Keratinocyte (primary cell): ENCODE measurements at regions not wholly inside any gene's neighbourhood (a gene's known extent, or its start where the extent isn't known, plus 50 kb on each side); places are given as distances from the start of the nearest gene placed in this dataset.
"Not testable (repeated sequence)": the region's sequence is repeated elsewhere in the genome, so short reads cannot be mapped to it uniquely, and the experiment has no call there.

ENCODE experiments used
- DNase-seq: peaks from one replicate; pipeline ENCODE4 v3.0.0-alpha.2; 2011; ENCODE audit warnings: low read depth, missing footprints, low spot score
- FAIRE-seq: peaks from 2 replicates; lab custom pipeline; 2011; peaks lifted over from hg19 to GRCh38; lab: Jason Lieb, UNC
- H2AFZ ChIP-seq: 2 replicates; pipeline ENCODE4 v1.6.0; 2012; ENCODE audit warnings: low read length, control low read depth, inconsistent platforms; ENCODE audit not compliant: control insufficient read depth
- H3K27ac ChIP-seq: 2 replicates; pipeline ENCODE4 v1.5.1; 2011; ENCODE audit warnings: low read length; ENCODE audit not compliant: control insufficient read depth, insufficient read depth
- H3K27me3 ChIP-seq: 3 replicates; pipeline ENCODE4 v1.6.0; 2011; ENCODE audit warnings: low read length; ENCODE audit not compliant: control insufficient read depth, insufficient read depth; ENCODE audit errors: extremely low read depth
- H3K36me3 ChIP-seq, 2 experiments: 2 replicates in 1 of 2; 3 replicates in 1 of 2; pipeline ENCODE4 v1.5.1; 2011; ENCODE audit warnings: low read length in 2 of 2, mild to moderate bottlenecking in 1 of 2; ENCODE audit not compliant: control insufficient read depth in 2 of 2, insufficient read depth in 2 of 2; ENCODE audit errors: extremely low read depth in 1 of 2
- H3K4me1 ChIP-seq: 3 replicates; pipeline ENCODE4 v1.5.1; 2011; ENCODE audit warnings: low read length; ENCODE audit not compliant: control insufficient read depth, insufficient read depth; ENCODE audit errors: extremely low read depth
- H3K4me2 ChIP-seq: 3 replicates; pipeline ENCODE4 v1.6.0; 2011; ENCODE audit warnings: low read depth, low read length; ENCODE audit not compliant: control insufficient read depth, insufficient read depth; ENCODE audit errors: extremely low read depth
- H3K4me3 ChIP-seq, 3 experiments: fragments of 200-600 bp in 1 of 3; sonication (generic) in 1 of 3; 2 replicates in 2 of 3; 3 replicates in 1 of 3; pipeline ENCODE4 v1.5.1; 2011 to 2016; ENCODE audit warnings: low read length in 3 of 3, mild to moderate bottlenecking in 3 of 3, control low read depth in 2 of 3, inconsistent platforms in 1 of 3, low read depth in 1 of 3, mixed read lengths in 1 of 3, mixed run types in 1 of 3, moderate library complexity in 1 of 3; ENCODE audit not compliant: control insufficient read depth in 2 of 3, insufficient read depth in 2 of 3; ENCODE audit errors: extremely low read depth in 1 of 3
- H3K79me2 ChIP-seq: 2 replicates; pipeline ENCODE4 v1.6.0; 2012; ENCODE audit warnings: low read length; ENCODE audit not compliant: control insufficient read depth, insufficient read depth
- H3K9ac ChIP-seq: 3 replicates; pipeline ENCODE4 v1.6.0; 2011; ENCODE audit warnings: low read length; ENCODE audit not compliant: control insufficient read depth, insufficient read depth; ENCODE audit errors: extremely low read depth
- H3K9me1 ChIP-seq: 3 replicates; pipeline ENCODE4 v1.6.0; 2011; ENCODE audit warnings: low read length; ENCODE audit not compliant: control insufficient read depth, insufficient read depth; ENCODE audit errors: extremely low read depth
- H3K9me3 ChIP-seq: 2 replicates; pipeline ENCODE4 v1.5.1; 2012; ENCODE audit warnings: low read depth, low read length; ENCODE audit not compliant: control insufficient read depth
- H4K20me1 ChIP-seq: 3 replicates; pipeline ENCODE4 v1.6.0; 2011; ENCODE audit warnings: low read length; ENCODE audit not compliant: control insufficient read depth, insufficient read depth; ENCODE audit errors: extremely low read depth
- EZH2 ChIP-seq: IDR thresholded peaks from one replicate; pipeline ENCODE4 v1.6.1; 2012; ENCODE audit warnings: inconsistent platforms, mild to moderate bottlenecking, low read length, moderate library complexity
- dilution Hi-C: fragments of 300-500 bp; cut with MboI; formaldehyde crosslinking; loops from one replicate; pipeline ENCODE4 v1.7.0; 2020; ENCODE audit warnings: low sequenced_read_pairs; ENCODE audit not compliant: extremely low pct_ligation_motif_present
- TF ChIP-seq, protein P1 (sequence below), 3 experiments: IDR thresholded peaks in 1 of 3; conservative IDR thresholded peaks in 1 of 3; optimal IDR thresholded peaks in 1 of 3; 2 replicates in 2 of 3; 3 replicates in 1 of 3; pipeline versions ENCODE3 to v1.5.1; 2011; ENCODE audit warnings: low read length in 3 of 3, mild to moderate bottlenecking in 3 of 3, moderate library complexity in 2 of 3, control low read depth in 1 of 3, inconsistent platforms in 1 of 3; ENCODE audit not compliant: insufficient read depth in 2 of 3; ENCODE audit errors: extremely low read depth in 1 of 3

DNA sequence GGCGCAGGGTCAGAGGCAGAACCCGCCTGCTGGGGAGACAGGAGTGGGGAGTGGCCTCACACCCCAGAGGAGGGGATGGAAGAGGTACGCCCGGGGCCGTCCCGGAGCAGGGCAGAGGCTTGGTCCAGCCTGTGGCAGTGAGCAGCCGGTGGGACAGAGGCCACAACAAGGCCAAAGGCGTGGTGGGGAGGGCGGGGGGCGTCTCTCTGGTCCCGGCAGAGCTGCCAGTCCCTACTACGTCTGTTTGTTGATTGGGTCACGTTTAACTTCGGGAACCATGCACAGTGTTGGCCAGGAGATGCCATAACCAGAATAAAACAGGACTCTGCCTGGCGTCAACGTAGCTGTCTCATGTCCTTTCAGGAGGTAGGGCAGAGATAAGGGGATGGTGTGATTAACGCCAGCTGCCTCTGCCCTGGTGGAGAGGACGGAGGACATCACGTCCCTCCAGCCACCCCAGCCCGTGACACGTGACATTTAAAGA lies 192.8 kb downstream of the BANP start:
- no peaks in the 10 kb centered on the region for H4K20me1 ChIP-seq
- no peak overlapping the region for H3K4me3 ChIP-seq
- H3K79me2 ChIP-seq, result no peaks in the 10 kb centered on the region
- H3K36me3 ChIP-seq, result no peaks in the 10 kb centered on the region
- no peak for TF ChIP-seq EZH2
- TF ChIP-seq, protein P1, sequence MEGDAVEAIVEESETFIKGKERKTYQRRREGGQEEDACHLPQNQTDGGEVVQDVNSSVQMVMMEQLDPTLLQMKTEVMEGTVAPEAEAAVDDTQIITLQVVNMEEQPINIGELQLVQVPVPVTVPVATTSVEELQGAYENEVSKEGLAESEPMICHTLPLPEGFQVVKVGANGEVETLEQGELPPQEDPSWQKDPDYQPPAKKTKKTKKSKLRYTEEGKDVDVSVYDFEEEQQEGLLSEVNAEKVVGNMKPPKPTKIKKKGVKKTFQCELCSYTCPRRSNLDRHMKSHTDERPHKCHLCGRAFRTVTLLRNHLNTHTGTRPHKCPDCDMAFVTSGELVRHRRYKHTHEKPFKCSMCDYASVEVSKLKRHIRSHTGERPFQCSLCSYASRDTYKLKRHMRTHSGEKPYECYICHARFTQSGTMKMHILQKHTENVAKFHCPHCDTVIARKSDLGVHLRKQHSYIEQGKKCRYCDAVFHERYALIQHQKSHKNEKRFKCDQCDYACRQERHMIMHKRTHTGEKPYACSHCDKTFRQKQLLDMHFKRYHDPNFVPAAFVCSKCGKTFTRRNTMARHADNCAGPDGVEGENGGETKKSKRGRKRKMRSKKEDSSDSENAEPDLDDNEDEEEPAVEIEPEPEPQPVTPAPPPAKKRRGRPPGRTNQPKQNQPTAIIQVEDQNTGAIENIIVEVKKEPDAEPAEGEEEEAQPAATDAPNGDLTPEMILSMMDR (optimal IDR thresholded peaks at IDR 0.05 in 1 of 3, IDR thresholded peaks at IDR 0.05 in 1 of 3, conservative IDR thresholded peaks at IDR 0.05 in 1 of 3; ENCODE audit: extremely low read depth in 1 of 3, insufficient read depth in 2 of 3, low read length in 3 of 3), result no peak
- DNase-seq, result no peak
- no peak for FAIRE-seq
- dilution Hi-C loops, result no loop called here
- H2AFZ ChIP-seq, result no peak overlapping the region
- no peak overlapping the region for H3K27ac ChIP-seq
- H3K27me3 ChIP-seq, result peaks cover 7% of the 10 kb centered on the region
- H3K4me1 ChIP-seq, result no peaks in the 10 kb centered on the region
- H3K9ac ChIP-seq, result no peak overlapping the region
- no peaks in the 10 kb centered on the region for H3K9me1 ChIP-seq
- peaks cover 1% of the 10 kb centered on the region for H3K9me3 ChIP-seq
- H3K4me2 ChIP-seq, result no peak overlapping the region

DNA sequence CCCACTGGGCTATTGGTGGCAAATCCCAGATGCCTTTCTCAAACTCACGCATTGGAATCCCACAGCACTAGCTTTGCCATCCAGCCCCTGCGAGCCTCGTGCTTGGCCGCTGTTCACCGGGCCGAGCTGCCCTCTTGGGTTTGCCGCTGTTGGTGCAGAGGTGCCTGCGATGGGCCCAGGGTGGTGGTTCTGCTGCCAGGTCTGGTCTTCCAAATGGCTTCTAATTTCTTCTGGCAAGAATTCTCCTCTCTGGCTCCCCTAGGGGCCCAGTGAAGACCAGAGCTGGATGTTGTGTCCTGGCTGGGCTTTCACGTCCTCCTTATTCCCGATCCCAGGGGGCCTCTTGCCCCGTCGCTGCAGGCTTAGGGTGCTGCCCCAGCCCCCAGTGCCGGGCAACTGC lies 194.1 kb downstream of the BANP start:
- H2AFZ ChIP-seq, H3K4me1 ChIP-seq, H3K9me1 ChIP-seq, H3K27me3 ChIP-seq, H3K4me2 ChIP-seq, H4K20me1 ChIP-seq, DNase-seq, H3K36me3 ChIP-seq, FAIRE-seq, H3K27ac ChIP-seq, H3K4me3 ChIP-seq, H3K79me2 ChIP-seq, H3K9ac ChIP-seq, H3K9me3 ChIP-seq, dilution Hi-C loops: not testable (repeated sequence)
- TF ChIP-seq, protein P1 (optimal IDR thresholded peaks at IDR 0.05 in 1 of 3, IDR thresholded peaks at IDR 0.05 in 1 of 3, conservative IDR thresholded peaks at IDR 0.05 in 1 of 3; ENCODE audit: extremely low read depth in 1 of 3, insufficient read depth in 2 of 3, low read length in 3 of 3), result peak in 1 of 3 experiments; percentile 2

DNA sequence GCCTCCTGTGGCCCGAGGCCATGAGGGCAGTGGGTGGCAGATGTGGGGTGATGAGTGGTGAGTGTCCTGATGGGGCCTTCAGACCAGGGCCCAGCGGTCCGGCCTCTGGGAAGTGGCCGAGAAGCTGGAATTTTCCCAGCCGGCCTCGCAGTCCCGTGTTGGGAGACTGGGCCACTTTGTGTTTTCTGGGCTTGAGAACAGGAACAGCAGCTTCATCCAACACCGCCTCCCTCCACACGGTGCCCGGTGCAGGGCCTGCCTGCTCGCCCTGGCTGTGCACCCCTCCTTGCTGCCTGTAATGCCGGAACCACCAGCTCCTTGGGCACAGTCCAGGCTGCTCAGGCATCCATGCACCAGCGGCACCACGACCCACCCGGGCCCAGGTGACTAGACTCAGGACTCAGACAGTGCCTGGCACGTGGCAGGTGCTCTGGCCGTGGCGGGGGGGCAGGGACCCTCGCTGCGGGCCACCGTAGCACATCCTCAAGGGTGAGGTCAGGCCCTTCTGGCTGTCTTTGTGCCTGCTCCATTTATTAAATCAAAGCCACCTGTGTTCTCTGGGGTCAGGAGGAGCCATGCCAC lies 194.7 kb downstream of the BANP start:
- H3K9ac ChIP-seq, DNase-seq, H3K27ac ChIP-seq, H3K4me1 ChIP-seq, H3K79me2 ChIP-seq, H3K27me3 ChIP-seq, H3K36me3 ChIP-seq, H4K20me1 ChIP-seq, H2AFZ ChIP-seq, H3K9me1 ChIP-seq, H3K9me3 ChIP-seq, dilution Hi-C loops, H3K4me2 ChIP-seq, FAIRE-seq, H3K4me3 ChIP-seq: not testable (repeated sequence)

DNA sequence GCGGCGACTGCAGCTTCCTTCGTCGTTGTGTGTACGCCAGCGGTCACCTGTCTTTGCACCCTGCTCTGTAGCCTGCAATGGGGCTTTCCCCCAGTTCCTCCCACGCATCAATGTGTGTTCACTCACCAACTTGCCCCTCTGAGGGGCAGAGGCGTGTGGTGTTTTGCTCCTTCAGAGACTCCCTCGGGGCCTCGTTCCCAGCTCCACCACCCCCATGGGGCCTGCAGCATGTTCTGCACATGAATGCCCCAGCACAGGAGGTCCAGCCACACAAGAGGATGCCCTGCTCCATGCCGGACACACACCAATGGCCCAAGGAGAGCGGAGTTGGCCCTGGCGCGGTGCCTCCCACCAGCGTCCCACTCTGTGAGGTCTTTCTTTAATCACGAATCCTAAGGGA lies 196.8 kb downstream of the BANP start:
- FAIRE-seq, H3K36me3 ChIP-seq, H3K4me2 ChIP-seq, H3K27me3 ChIP-seq, dilution Hi-C loops, H2AFZ ChIP-seq, H3K9me1 ChIP-seq, H3K4me1 ChIP-seq, H3K79me2 ChIP-seq, H3K27ac ChIP-seq, H3K9me3 ChIP-seq, H3K4me3 ChIP-seq, H3K9ac ChIP-seq, DNase-seq, H4K20me1 ChIP-seq: not testable (repeated sequence)
